GM19397 (cell line): ENCODE measurements at regions not wholly inside any gene's neighbourhood (a gene's known extent, or its start where the extent isn't known, plus 50 kb on each side); places are given as distances from the start of the nearest gene placed in this dataset.
"Not testable (repeated sequence)": the region's sequence is repeated elsewhere in the genome, so short reads cannot be mapped to it uniquely, and the experiment has no call there.

Source experiments
- ATAC-seq: cut with Tn5 transposase; IDR thresholded peaks from one replicate; pipeline ENCODE4 v1.9.1; 2021; ENCODE audit warnings: mild to moderate bottlenecking, moderate library complexity; ENCODE audit not compliant: unreplicated experiment

DNA sequence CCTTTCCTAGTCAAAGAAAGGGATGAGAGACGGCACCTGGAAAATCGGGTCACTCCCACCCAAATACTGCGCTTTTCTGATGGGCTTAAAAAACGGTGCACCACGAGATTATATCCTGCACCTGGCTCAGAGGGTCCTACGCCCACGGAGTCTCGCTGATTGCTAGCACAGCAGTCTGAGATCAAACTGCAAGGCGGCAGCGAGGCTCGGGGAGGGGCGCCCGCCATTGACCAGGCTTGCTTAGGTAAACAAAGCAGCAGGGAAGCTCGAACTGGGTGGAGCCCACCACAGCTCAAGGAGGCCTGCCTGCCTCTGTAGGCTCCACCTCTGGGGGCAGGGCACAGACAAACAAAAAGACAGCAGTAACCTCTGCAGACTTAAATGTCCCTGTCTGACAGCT is 309.9 kb downstream of the KIF20B start:
- ATAC-seq = not testable (repeated sequence)

DNA sequence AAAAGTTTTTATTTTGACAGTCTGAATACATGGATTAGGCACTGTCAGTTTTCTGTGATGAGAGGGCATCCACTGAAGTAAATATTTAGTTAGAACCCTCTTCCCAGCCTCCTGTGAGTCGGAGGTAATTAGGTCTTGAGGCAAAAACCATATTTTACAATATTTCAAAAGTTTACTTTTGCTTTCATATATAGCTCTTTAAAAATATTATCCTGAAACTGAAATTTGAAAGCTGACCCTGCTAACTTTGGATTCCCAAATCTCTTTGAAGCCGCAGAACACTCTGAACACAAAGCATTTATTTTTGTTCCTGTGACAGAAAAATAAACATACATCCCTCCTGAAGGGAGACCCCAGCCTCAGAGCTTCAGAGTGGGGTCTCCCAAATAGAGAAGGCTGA is 317.4 kb downstream of the KIF20B start:
- ATAC-seq = no peak

DNA sequence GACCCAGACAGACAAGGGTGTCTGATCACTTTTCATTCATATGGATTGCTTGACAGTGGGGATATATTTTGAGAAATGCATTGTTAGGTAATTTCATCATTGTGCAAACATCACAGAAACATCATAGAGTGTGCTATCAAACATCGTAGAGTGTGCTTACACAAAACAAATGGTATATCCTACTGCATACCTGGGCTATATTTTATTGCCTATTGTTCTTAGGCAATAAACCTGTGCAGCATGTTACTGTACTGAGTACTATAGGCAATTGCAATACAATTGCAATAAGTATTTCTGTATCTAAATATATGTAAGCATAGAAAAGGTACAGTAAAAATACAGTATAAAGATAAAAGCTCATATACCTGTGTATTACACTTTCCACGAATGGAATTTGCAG is 319.1 kb downstream of the KIF20B start:
- ATAC-seq = no peak

DNA sequence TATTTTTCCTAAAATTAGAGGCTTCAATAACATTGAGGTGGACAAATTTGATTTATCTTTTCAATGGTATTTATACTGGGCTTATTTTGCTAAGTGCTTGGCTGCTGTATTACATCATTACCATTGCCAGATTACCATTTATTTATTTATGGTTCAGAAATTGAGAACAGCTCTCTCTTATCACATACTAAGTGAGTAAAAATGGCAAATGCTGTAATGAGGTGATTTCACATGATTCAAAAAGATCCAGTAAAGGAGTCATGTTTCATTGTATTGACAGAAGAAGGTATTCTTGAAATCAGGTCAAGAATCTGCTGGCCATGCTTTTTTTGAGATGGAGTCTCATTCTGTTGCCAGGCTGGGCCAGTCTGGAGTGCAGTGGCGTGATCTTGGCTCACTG is 322.6 kb downstream of the KIF20B start:
- ATAC-seq = no peak

DNA sequence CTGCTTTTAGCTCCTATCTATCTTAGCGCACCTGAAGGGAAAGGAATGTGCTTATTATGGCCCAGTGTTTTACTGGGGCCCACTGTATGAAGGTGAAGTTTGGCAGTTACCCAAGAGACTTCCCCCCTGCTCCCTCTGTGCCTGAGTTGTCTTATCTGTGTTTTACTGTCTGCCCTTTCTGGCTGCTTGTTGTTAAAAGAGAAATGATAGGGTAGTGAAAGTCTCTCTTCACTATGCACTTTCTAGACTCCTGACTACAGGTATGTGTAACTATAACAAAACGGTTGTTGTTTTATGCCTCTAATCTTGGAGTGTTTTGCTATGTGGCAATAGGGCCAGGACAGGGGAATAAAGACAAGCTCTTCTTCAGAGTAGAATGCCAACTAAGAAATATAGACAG is 326.9 kb downstream of the KIF20B start:
- no peak for ATAC-seq

DNA sequence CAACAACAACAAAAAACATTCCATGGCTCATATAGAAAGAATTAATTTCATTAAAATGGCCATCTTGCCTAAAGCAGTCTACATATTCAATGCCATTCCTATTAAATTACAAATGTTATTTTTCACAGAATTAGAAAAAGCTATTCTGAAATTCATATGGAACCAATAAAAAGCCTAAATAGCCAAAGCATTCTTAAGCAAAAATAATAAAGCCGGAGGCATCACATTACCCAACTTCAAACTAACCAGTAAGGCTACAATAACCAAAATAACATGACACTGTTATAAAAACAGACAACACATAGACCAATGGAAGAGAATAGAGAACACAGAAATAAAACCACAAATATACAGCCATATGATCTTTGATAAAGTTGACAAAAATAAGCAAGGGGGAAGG is 330.4 kb downstream of the KIF20B start:
- no peak for ATAC-seq

DNA sequence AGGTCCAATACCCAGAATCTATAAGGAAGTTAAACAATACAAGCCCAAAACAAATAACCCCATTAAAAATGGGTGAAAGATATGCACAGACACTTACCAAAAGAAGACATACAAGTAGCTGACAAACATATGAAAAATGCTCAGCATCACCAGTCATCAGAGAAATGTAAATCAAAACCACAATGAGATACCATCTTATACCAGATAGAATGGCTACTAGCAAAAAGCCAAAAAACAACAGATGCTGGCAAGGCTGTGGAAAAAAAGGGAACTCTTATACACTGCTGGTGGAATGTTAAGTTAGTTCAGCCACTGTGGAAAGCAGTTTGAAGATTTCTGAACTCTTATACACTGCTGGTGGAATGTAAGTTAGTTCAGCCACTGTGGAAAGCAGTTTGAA is 331.1 kb downstream of the KIF20B start:
- no peak for ATAC-seq

DNA sequence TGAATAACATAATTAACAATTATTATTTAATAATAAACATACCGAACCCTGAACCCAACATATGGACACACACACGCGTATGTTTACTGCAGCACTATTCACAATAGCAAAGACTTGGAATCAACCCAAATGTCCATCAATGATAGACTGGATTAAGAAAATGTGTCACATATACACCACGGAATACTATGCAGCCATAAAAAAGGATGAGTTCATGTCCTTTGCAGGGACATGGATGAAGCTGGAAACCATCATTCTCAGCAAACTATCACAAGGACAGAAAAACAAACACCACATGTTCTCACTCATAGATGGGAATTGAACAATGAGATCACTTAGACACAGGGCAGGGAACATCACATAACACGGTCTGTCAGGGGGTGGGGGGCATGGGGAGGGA is 333.5 kb downstream of the KIF20B start:
- ATAC-seq = not testable (repeated sequence)

DNA sequence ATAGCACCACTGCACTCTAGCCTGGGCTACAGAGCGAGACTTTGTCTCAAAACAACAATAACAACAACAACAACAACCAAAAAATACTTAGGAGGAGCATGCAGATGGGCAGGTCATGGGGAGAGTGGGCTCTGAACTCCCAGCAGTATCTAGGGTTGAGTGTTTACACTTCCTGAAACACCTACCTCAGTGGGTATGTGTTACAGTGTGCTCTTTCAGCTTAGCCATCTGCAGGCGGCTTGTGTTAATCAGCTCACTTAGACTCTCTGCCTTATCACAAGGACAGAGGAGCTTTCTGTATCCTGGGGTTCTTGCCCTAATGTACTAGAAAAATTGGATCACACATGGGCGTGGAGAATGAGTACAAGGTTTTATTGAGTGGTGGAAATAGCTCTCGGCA is 340.2 kb downstream of the KIF20B start:
- ATAC-seq = no peak

DNA sequence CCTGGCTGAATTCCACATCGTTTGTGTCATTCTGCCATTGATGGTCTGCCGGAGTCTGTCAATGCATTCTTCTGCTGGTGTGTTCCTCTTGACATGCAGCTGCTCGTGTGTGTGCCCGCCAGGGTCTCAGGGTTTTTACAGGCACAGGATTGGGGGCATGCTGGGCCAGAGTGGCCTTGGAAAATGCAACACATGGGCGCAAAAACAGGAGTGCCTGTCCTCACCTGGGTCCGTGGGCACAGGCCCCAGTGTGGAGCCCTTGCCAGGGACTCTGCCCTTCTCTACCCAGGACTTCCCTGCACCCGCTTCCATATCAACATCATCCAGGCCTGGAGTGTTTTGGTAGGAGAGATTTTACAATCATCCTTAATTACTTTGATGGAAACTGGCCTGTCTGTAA is 340.7 kb downstream of the KIF20B start:
- no peak for ATAC-seq

DNA sequence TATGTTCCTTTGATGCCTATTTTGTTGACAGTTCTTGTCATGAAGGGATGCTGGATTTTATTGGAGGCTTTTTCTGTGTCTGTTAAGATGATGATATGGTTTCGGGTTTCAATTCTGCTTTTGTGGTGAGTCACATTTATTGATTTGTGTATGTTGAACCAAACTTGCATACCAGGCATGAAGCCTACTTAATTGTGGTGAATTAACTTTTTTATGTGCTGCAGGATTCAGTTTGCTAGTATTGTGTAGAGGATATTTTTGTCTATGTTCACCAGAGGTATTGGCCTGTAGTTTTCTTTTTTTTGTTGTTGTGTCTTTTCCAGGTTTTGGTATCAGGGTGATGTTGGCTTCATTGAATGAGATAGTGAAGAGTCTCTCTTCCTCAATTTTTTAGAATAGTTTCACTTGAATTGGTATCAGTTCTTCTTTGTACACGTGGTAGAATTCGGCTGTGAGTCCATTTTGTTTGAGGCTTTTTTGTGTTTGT is 345.9 kb downstream of the KIF20B start:
- ATAC-seq = peak; percentile 91

DNA sequence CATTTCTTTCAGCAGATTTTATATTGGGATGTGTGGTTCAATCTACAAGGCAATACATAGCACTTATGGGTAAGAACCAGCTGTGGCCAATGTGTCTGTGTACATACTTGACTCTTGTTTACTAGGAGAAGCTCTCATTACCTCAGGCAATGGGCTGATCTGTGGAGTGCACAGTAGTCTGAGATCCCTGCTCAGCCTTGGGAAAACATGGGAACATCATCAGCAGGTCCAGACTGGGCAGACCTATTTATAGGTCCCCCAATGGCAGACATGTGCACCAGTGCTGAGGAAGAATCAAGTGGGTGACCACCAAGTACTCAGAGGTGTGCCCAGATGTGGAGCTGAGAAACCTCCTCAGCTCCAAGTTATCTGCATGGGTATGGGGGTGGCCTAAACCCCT is 349.7 kb downstream of the KIF20B start:
- ATAC-seq = no peak

DNA sequence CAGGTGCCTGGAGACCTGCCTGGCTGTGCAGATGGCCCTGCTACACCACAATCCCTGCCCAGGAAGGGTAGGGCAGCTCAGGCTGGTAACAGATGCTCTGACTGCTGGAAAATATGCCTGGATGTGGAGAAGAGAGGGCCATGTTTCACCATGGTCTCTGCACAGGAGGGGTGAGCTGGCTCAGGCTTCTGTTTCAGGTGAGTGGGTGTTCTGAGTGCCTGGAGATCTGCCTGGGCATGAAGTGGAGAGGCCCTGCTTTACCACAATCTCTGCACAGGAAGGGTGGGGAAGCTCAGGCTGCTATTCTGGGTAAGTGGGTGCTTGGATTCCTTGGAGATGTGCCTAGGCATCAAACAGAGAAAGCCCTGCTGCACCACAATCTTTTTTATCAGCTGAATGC is 350.1 kb downstream of the KIF20B start:
- ATAC-seq = no peak

DNA sequence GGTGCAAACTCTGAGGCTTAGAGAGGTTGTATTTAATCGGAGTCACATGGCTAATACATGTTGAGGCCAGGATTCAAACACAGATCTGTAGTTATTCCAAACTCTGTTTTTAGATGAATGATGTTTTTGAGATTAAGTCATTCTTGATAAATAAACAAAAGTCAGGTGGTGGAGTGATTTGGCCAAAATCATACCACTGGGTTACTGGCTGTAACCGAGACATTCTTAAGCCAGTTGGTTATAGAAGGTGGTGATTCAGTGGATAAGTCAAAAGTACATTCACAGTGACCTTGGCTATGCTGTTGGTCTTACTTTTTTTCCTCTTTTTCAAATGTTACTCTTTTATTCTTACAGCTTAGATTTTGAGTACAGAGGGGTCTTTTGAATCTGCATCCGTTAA is 361.4 kb downstream of the KIF20B start:
- ATAC-seq = no peak

DNA sequence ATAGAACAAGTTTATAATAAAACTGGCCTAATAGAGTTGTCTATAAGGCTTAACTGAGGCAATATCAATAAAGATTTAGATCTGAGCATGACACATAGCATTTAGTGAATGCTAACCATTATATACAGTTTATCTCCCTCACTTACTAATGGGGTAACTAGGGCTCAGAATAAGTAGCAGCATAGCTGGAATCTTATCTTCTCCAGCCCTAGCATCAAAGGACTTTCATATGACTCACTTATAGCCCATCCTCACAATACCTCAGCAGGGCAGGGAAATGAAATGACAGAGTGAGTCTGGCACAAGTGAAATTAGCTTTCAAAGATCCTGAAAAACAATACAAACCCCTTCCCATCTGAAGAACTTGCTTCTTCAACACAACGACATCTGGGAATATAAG is 362.9 kb downstream of the KIF20B start:
- ATAC-seq = no peak

DNA sequence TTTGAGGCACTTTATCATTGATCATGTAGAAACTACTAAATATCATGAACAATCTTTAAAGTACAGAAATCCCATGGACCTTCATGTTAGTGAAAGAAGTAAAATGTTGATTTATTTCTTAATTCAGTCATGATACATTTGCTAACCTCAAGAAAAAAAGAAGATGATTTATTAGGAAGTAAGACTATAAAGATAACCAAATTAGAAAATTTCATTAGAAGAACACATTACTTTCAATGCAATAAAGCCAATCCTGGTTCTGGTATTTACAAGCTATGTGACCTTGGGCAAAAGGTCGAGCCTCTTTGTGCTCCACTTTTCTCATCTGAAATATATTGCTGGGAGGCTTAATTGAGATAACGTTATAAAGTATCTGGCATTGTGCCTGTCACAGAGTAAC is 365.0 kb downstream of the KIF20B start:
- ATAC-seq = no peak

DNA sequence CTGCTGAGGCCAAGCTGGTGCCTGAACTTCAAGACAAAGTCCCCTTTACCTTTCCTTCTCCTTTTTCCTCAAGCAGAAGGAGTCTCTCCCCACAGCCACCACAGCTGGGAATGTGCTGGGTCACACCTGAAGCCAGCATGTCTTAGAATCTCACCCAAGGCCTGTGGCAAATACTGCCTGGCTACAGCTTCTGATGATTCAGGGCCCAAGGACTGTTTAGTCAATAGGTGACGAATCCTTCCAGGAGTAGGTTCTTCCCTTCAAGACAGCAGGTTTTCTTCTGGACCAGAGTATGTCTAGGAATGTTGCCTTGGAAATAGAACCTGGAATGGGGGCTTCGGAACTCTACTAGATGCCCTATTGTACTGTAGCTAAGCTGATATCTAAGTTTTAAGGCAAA is 374.6 kb downstream of the KIF20B start:
- no peak for ATAC-seq

DNA sequence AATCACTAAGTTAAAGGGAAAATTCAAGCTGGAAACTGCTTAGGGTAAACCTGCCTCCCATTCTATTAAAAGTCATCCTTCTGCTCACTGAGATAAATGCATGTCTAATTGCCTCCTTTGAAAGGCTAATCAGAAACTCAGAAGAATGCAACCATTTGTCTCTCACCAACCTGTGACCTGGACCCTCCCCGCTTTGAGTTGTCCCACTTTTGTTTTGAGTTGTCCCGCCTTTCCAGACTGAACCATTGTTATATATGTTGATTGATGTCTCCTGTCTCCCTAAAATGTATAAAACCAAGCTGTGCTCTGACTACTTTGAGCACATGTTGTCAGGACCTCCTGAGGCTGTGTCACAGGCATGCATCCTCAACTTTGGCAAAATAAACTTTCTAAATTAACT is 378.4 kb downstream of the KIF20B start:
- no peak for ATAC-seq

DNA sequence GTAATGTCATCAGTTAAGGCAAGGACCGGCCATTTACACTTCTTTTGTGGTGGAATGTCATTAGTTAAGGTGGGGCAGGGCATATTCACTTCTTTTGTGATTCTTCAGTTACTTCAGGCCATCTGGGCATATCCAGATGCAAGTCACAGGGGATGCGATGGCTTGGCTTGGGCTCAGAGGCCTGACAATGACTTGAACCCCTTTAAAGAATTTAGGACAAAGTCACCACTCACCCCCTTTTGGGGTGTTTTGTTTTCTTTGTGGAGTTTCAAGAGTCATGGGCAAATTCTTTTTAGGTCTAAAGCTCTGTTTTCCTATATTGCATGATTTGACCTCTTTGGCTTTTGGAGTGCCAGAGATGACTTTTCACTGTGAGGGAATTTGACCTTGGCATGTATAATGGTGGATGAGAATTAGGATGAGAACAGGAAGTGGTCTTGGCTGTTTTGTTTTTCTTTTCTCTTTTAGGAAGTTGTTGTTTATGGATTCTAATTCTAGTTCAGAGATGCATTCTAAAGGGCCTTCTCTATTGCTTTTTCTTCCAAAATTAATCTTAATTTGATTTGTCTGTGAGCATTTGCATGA is 385.3 kb downstream of the KIF20B start:
- not testable (repeated sequence) for ATAC-seq

DNA sequence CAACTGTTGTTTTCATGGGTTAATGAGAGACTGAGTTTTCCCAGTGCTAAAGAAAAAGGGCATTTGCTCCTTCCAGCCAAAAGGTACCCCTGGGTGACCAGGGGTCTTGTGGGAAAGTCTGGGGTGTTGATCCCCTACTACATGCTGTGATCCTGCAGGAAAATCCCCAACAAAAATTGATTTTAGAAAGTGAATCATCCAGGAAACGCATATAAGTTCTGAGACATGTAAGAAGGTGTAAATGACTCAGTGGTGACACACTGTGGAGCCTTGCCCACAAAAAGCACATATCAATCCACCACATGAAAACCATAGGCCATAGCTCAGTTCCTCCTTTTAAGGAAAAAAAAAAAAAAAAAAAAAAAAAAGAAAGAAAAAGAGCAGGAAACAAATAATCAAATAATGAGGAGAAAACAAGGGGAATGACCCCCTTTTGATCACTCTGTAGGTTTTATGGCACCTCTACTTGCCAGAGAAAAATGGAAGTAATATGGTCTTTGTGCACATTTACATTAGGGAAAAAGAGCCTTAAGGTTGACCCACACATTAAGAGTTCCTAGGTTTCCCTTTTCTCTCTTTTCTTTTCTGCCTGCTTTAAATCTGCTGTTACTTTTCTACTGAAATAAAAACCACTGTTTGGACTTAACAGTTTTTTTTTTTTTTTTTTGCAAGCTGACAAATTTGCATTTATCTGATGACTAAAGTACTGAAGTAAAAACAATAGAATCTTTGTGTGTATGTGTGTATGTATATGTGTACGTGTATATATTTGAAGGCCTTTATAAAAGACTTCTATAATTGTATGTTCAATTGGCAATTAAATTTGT is 386.0 kb downstream of the KIF20B start:
- ATAC-seq = peak; percentile 89

DNA sequence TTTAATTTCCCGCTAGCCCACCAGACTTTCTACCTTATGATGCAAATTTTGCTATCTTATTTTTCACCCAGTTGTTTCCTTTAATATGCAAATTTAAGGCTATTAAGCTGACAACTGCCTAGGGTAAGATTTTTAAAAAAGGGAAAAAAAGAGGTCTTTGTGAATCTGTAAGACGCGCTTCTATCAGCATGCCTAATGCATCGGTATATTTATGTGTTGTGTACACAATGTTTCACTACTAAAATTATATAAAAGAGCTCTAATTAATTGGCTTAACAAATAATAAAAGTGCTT is 386.6 kb downstream of the KIF20B start:
- ATAC-seq = no peak

DNA sequence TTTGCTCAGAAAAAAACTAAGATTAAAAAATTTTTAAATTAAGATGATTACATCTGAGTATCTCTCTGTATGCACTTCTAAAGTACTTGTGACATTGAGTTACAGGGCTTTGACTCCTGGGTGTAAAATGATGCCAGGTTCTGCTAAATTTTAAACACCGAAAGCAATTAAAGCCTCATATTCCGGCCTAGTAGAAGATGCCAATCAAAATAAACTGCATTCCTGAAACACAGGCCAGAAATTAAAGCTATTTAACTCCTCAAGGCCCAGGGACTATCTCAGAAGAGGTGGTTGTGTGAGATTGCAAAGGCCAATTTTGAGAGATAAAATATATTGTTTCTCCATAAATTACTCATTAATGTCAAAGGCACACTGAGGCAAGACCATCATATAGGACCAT is 388.3 kb downstream of the KIF20B start:
- ATAC-seq = no peak

DNA sequence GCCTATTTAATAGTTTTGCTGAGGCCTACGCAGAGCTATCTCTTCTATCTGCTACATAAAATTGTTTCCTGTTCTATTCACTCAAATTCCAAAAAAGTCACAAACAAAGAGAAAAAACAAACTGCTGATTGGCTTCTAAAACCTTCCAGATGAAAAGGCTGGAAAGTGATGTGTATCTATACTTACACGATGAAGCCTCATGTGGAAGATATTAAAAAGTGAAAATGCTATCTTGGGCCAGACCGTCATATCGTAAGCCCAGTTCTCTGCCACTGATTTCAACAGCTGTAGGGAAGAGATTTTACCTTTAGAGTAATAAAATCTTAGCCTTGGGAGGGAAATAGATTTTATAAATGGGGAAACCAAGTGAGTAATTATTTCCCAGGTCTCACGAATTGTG is 394.8 kb downstream of the KIF20B start:
- no peak for ATAC-seq
